HUES6 (cell line): ENCODE measurements at regions not wholly inside any gene's neighbourhood (a gene's known extent, or its start where the extent isn't known, plus 50 kb on each side); places are given as distances from the start of the nearest gene placed in this dataset.
"Not testable (repeated sequence)": the region's sequence is repeated elsewhere in the genome, so short reads cannot be mapped to it uniquely, and the experiment has no call there.

Experiments used
- H3K27ac ChIP-seq: 2 replicates; pipeline ENCODE4 v1.7.0; 2013; ENCODE audit warnings: low read depth, mild to moderate bottlenecking, low read length, inconsistent platforms
- H3K27me3 ChIP-seq: 2 replicates; pipeline ENCODE4 v1.6.1; 2013; ENCODE audit warnings: low read length; ENCODE audit not compliant: control insufficient read depth, insufficient read depth
- H3K36me3 ChIP-seq: 2 replicates; pipeline ENCODE4 v1.6.1; 2013; ENCODE audit warnings: low read length; ENCODE audit not compliant: control insufficient read depth, insufficient read depth
- H3K4me1 ChIP-seq: 2 replicates; pipeline ENCODE4 v1.6.1; 2013; ENCODE audit warnings: low read length; ENCODE audit not compliant: control insufficient read depth, insufficient read depth
- H3K4me3 ChIP-seq: 2 replicates; pipeline ENCODE4 v1.5.1; 2013; ENCODE audit warnings: low read depth, low read length
- H3K9ac ChIP-seq: one replicate; pipeline ENCODE4 v1.6.1; 2013; ENCODE audit warnings: mild to moderate bottlenecking, low read length
- H3K9me3 ChIP-seq: 2 replicates; pipeline ENCODE4 v1.6.1; 2013; ENCODE audit warnings: low read depth, low read length; ENCODE audit not compliant: control insufficient read depth, insufficient read depth

GRCh38 chr6:49121970-49122369 lies 341.1 kb downstream of the MMUT start:
- no peaks in the 10 kb centered on the region for H3K4me1 ChIP-seq
- no peaks in the 10 kb centered on the region for H3K36me3 ChIP-seq
- no peak overlapping the region for H3K9ac ChIP-seq
- H3K4me3 ChIP-seq: no peak overlapping the region
- H3K27ac ChIP-seq: no peak overlapping the region
- H3K9me3 ChIP-seq: no peaks in the 10 kb centered on the region
- H3K27me3 ChIP-seq: no peaks in the 10 kb centered on the region

- no peak overlapping the region for H3K9ac ChIP-seq
- H3K9me3 ChIP-seq: no peaks in the 10 kb centered on the region
- H3K36me3 ChIP-seq: no peaks in the 10 kb centered on the region
- H3K4me3 ChIP-seq: no peak overlapping the region
- no peak overlapping the region for H3K27ac ChIP-seq
- no peaks in the 10 kb centered on the region for H3K27me3 ChIP-seq
- no peaks in the 10 kb centered on the region for H3K4me1 ChIP-seq
Observed at GRCh38 chr6:49118478-49118877, 344.6 kb downstream of the MMUT start.

DNA sequence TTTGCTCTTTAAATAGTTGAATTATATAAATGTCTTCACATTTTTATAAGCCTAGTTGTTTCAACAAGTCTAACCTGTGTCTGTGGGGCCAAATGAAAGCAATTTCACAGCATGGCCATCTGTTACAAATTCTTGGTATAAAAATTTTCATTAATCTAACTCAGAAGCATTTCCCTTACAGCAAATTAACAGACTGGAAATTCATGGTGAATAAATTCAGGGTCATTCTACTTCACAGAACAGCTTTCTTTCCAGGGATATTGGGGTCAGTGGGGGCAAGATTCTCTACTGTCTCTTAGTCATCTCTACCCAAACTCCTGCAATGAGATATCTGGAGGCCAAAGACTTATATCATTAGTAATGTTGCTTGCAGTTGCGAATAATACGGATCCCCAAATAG lies 352.1 kb downstream of the MMUT start:
- H3K9ac ChIP-seq: no peak overlapping the region
- no peak overlapping the region for H3K4me3 ChIP-seq
- H3K4me1 ChIP-seq: no peaks in the 10 kb centered on the region
- H3K27me3 ChIP-seq: no peaks in the 10 kb centered on the region
- no peaks in the 10 kb centered on the region for H3K36me3 ChIP-seq
- no peak overlapping the region for H3K27ac ChIP-seq
- H3K9me3 ChIP-seq: no peaks in the 10 kb centered on the region

DNA sequence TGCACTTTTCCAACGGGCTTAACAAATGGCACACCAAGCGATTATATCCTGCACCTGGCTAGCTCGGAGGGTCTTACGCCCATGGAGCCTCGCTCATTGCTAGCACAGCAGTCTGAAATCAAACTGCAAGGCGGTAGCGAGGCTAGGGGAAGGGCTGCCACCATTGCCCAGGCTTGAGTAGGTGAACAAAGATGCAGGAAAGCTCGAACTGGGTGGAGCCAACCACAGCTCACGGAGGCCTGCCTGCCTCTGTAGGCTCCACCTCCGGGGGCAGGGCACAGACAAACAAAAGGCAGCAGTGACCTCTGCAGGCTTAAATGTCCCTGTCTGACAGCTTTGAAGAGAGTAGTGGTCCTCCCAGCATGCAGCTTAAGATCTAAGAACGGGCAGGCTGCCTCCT lies 365.4 kb downstream of the MMUT start:
- not testable (repeated sequence) for H3K27ac ChIP-seq, H3K4me3 ChIP-seq, H3K27me3 ChIP-seq, H3K9ac ChIP-seq, H3K36me3 ChIP-seq, H3K9me3 ChIP-seq, H3K4me1 ChIP-seq

DNA sequence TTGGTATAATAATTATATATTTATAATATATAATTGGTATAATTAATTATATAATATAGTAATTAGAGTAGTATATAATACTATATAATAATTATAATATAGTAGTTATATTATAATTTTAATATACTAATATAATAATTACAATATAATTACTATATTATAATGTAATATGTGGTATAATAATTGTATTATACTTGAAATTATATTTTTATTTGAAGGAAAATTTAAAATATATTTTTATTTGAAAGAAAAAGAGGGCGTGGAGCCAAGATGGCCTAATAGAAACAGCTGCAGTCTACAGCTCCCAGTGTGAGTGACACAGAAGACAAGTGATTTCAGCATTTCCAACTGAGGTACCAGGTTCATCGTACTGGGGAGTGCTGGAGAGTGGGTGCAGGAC lies 365.9 kb downstream of the MMUT start:
- H3K36me3 ChIP-seq: no peaks in the 10 kb centered on the region
- no peak overlapping the region for H3K27ac ChIP-seq
- H3K9me3 ChIP-seq: peaks cover 8% of the 10 kb centered on the region
- no peak overlapping the region for H3K4me3 ChIP-seq
- no peaks in the 10 kb centered on the region for H3K27me3 ChIP-seq
- no peaks in the 10 kb centered on the region for H3K4me1 ChIP-seq
- no peak overlapping the region for H3K9ac ChIP-seq

GRCh38 chr6:49088631-49089030 lies 374.4 kb downstream of the MMUT start:
- Histone ChIP-seq H3K27me3 (no peaks in the 10 kb centered on the region), H3K4me3 (no peak overlapping the region), H3K9ac (no peak overlapping the region), H3K36me3 (no peaks in the 10 kb centered on the region), H3K9me3 (no peaks in the 10 kb centered on the region), H3K4me1 (0 out of 2 replicates have a peak, but pooled peaks cover 7% of the 10 kb centered on the region), H3K27ac (no peak overlapping the region)

- Histone ChIP-seq H3K9ac (no peak overlapping the region), H3K4me1 (0 out of 2 replicates have a peak, but pooled peaks cover 9% of the 10 kb centered on the region), H3K36me3 (no peaks in the 10 kb centered on the region), H3K9me3 (no peaks in the 10 kb centered on the region), H3K27ac (no peak overlapping the region), H3K4me3 (no peak overlapping the region), H3K27me3 (no peaks in the 10 kb centered on the region)
Observed at GRCh38 chr6:49087369-49087768, 375.7 kb downstream of the MMUT start.

DNA sequence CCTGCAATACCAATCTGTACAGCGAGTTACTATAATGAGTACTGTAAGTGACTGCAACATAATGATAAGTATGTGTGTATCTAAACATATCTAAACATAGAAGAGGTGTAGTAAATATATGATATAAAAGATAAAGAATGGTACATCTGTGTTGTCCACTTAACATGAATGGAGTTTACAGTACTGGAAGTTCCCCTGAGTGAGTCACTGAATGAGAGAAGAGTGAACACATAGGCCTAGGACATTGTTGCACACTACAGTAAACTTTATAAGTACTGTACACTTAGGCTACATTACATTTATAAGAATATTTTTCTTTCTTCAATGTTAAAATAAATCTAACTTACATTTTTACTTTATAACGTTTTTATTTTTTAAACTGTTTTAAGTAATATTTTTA lies 380.4 kb downstream of the MMUT start:
- Histone ChIP-seq H3K9me3 (no peaks in the 10 kb centered on the region), H3K9ac (no peak overlapping the region), H3K36me3 (no peaks in the 10 kb centered on the region), H3K27ac (no peak overlapping the region), H3K27me3 (no peaks in the 10 kb centered on the region), H3K4me1 (0 out of 2 replicates have a peak, but pooled peaks cover 9% of the 10 kb centered on the region), H3K4me3 (no peak overlapping the region)

GRCh38 chr6:49072885-49073620 lies 390.0 kb downstream of the MMUT start:
- Histone ChIP-seq H3K36me3 (no peaks in the 10 kb centered on the region), H3K4me1 (no peaks in the 10 kb centered on the region), H3K9ac (no peak overlapping the region), H3K4me3 (no peak overlapping the region), H3K9me3 (no peaks in the 10 kb centered on the region), H3K27ac (no peak overlapping the region), H3K27me3 (no peaks in the 10 kb centered on the region)

DNA sequence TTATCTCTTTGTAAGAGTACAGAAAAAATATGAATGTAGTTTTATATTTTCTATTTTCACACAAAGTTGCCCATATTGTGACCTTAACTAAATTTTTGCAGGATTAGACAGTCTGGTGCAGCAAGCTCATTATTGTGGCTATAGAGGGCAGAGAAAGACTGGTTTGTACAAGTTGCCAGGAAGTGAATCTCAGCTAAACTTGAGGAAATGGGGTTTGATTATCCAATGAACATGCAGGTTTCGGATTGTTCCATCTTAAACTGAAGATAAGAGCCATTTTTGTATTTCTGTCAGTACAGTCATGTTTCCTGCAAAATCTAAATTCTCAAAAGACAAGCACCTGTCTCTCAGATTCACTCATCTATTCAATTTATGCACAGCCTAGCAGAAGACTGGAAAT lies 390.9 kb downstream of the MMUT start:
- H3K9me3 ChIP-seq: no peaks in the 10 kb centered on the region
- no peaks in the 10 kb centered on the region for H3K27me3 ChIP-seq
- H3K4me3 ChIP-seq: no peak overlapping the region
- no peak overlapping the region for H3K9ac ChIP-seq
- no peaks in the 10 kb centered on the region for H3K4me1 ChIP-seq
- no peak overlapping the region for H3K27ac ChIP-seq
- no peaks in the 10 kb centered on the region for H3K36me3 ChIP-seq

- Histone ChIP-seq H3K27me3 (no peaks in the 10 kb centered on the region), H3K4me3 (no peak overlapping the region), H3K27ac (no peak overlapping the region), H3K9me3 (no peaks in the 10 kb centered on the region), H3K9ac (no peak overlapping the region), H3K36me3 (no peaks in the 10 kb centered on the region), H3K4me1 (no peaks in the 10 kb centered on the region)
Observed at GRCh38 chr6:49070411-49070810, 392.6 kb downstream of the MMUT start.
